Progenitor cell of endocrine pancreas (in vitro differentiated cells): ENCODE measurements at regions not wholly inside any gene's neighbourhood (a gene's known extent, or its start where the extent isn't known, plus 50 kb on each side); places are given as distances from the start of the nearest gene placed in this dataset.

Experiments used
- DNase-seq: peaks from one replicate; pipeline ENCODE4 v3.0.0; 2021; ENCODE audit warnings: low spot score; ENCODE audit not compliant: unreplicated experiment
- H3K27ac Mint-ChIP-seq: 2 replicates; pipeline ENCODE4 v1.8.0; 2021; ENCODE audit warnings: mild to moderate bottlenecking, moderate library complexity, mixed read lengths
- H3K27me3 Mint-ChIP-seq: 2 replicates; pipeline ENCODE4 v1.8.0; 2021; ENCODE audit warnings: mixed read lengths
- H3K36me3 Mint-ChIP-seq: 2 replicates; pipeline ENCODE4 v1.8.0; 2022; ENCODE audit warnings: mixed read lengths; ENCODE audit not compliant: insufficient read depth
- H3K4me1 Mint-ChIP-seq: 2 replicates; pipeline ENCODE4 v1.8.0; 2021; ENCODE audit warnings: low read depth, mixed read lengths
- H3K4me3 Mint-ChIP-seq: 2 replicates; pipeline ENCODE4 v1.8.0; 2021; ENCODE audit warnings: low read depth, mild to moderate bottlenecking, moderate library complexity, mixed read lengths
- H3K9me3 Mint-ChIP-seq: 2 replicates; pipeline ENCODE4 v1.8.0; 2021; ENCODE audit warnings: low read depth, mixed read lengths
- CTCF ChIP-seq: fragments of 200-600 bp; sonication (generic); IDR thresholded peaks from one replicate; pipeline ENCODE4 v1.5.0; 2021; ENCODE audit warnings: antibody characterized with exemption, mild to moderate bottlenecking; ENCODE audit not compliant: unreplicated experiment

- Mint-ChIP-seq H3K4me1 (peaks cover 9% of the 10 kb centered on the region), H3K4me3 (no peak overlapping the region), H3K27ac (no peak overlapping the region), H3K9me3 (no peaks in the 10 kb centered on the region), H3K27me3 (peaks cover 3% of the 10 kb centered on the region), H3K36me3 (no peaks in the 10 kb centered on the region)
- no peak for DNase-seq
- no peak for TF ChIP-seq CTCF
Observed at GRCh38 chr18:25434745-25435144, 82.8 kb upstream of the ZNF521 start.

- Mint-ChIP-seq H3K4me3 (no peak overlapping the region), H3K4me1 (peaks cover 9% of the 10 kb centered on the region), H3K27me3 (peaks cover 3% of the 10 kb centered on the region), H3K9me3 (no peaks in the 10 kb centered on the region), H3K27ac (no peak overlapping the region), H3K36me3 (no peaks in the 10 kb centered on the region)
- no peak for TF ChIP-seq CTCF
- DNase-seq, result no peak
Observed at GRCh38 chr18:25433590-25433989, 81.6 kb upstream of the ZNF521 start.

GRCh38 chr18:25425024-25425423 lies 73.1 kb upstream of the ZNF521 start:
- Mint-ChIP-seq H3K4me1 (no peaks in the 10 kb centered on the region), H3K27me3 (peaks cover 20% of the 10 kb centered on the region), H3K36me3 (no peaks in the 10 kb centered on the region), H3K9me3 (peaks cover 3% of the 10 kb centered on the region), H3K27ac (no peak overlapping the region), H3K4me3 (no peak overlapping the region)
- DNase-seq, result no peak
- no peak for TF ChIP-seq CTCF

- TF ChIP-seq CTCF, result no peak
- H3K36me3 Mint-ChIP-seq, result no peaks in the 10 kb centered on the region
- H3K27me3 Mint-ChIP-seq, result peaks cover 20% of the 10 kb centered on the region
Observed at GRCh38 chr18:25423760-25424159, 71.8 kb upstream of the ZNF521 start.

GRCh38 chr18:25423267-25423666 lies 71.3 kb upstream of the ZNF521 start:
- Mint-ChIP-seq H3K4me3 (no peak overlapping the region), H3K4me1 (no peaks in the 10 kb centered on the region), H3K9me3 (peaks cover 3% of the 10 kb centered on the region), H3K27me3 (peaks cover 21% of the 10 kb centered on the region), H3K36me3 (no peaks in the 10 kb centered on the region), H3K27ac (no peak overlapping the region)
- DNase-seq, result no peak
- no peak for TF ChIP-seq CTCF

More at GRCh38 chr18:25423760-25424159, 71.8 kb upstream of the ZNF521 start:
- no peak for DNase-seq
- Mint-ChIP-seq H3K9me3 (peaks cover 3% of the 10 kb centered on the region), H3K4me3 (no peak overlapping the region), H3K27ac (no peak overlapping the region), H3K4me1 (no peaks in the 10 kb centered on the region)
